DOHH2 (cell line): ENCODE measurements at regions not wholly inside any gene's neighbourhood (a gene's known extent, or its start where the extent isn't known, plus 50 kb on each side); places are given as distances from the start of the nearest gene placed in this dataset.

ENCODE experiments used
- H3F3A ChIP-seq: fragments of 200-600 bp; sonication (generic), shearing (Covaris generic); 2 replicates; pipeline ENCODE4 v1.6.0; 2016; ENCODE audit warnings: antibody characterized with exemption, mild to moderate bottlenecking; ENCODE audit not compliant: control insufficient read depth, insufficient read depth
- H3K27ac ChIP-seq: fragments of 200-600 bp; sonication (generic); 2 replicates; pipeline ENCODE4 v1.5.1; 2014; ENCODE audit warnings: low read depth, mild to moderate bottlenecking, low read length, moderate library complexity
- H3K27me3 ChIP-seq: fragments of 200-600 bp; sonication (generic); 2 replicates; pipeline ENCODE4 v1.6.1; 2014; ENCODE audit warnings: mild to moderate bottlenecking, low read length, mixed read lengths; ENCODE audit not compliant: control insufficient read depth
- H3K36me3 ChIP-seq: fragments of 200-600 bp; sonication (generic); 2 replicates; pipeline ENCODE4 v1.6.1; 2014; ENCODE audit warnings: mild to moderate bottlenecking, low read length, moderate library complexity, mixed read lengths; ENCODE audit not compliant: control insufficient read depth
- H3K4me1 ChIP-seq: fragments of 200-600 bp; sonication (generic); 2 replicates; pipeline ENCODE4 v1.6.1; 2014; ENCODE audit warnings: mild to moderate bottlenecking, low read length, mixed read lengths; ENCODE audit not compliant: control insufficient read depth
- H3K4me2 ChIP-seq: fragments of 200-600 bp; sonication (generic); 2 replicates; pipeline ENCODE4 v1.6.0; 2014; ENCODE audit warnings: mild to moderate bottlenecking, low read length, moderate library complexity
- H3K4me3 ChIP-seq: fragments of 200-600 bp; sonication (generic); 2 replicates; pipeline ENCODE4 v1.5.1; 2014; ENCODE audit warnings: mild to moderate bottlenecking, low read length, mixed read lengths
- H3K79me2 ChIP-seq: fragments of 200-600 bp; sonication (generic); 2 replicates; pipeline ENCODE4 v1.6.1; 2014; ENCODE audit warnings: mild to moderate bottlenecking, low read length, mixed read lengths; ENCODE audit not compliant: control insufficient read depth
- H3K9me2 ChIP-seq: fragments of 200-600 bp; sonication (generic); replicated peaks from 2 replicates; pipeline ENCODE4 v1.6.1; 2014; ENCODE audit warnings: mild to moderate bottlenecking, low read length, mixed read lengths; ENCODE audit not compliant: control insufficient read depth
- H3K9me3 ChIP-seq: fragments of 200-600 bp; sonication (generic); 2 replicates; pipeline ENCODE4 v1.6.1; 2014; ENCODE audit warnings: antibody characterized with exemption, low read length, mixed read lengths; ENCODE audit not compliant: control insufficient read depth, insufficient read depth
- H4K20me1 ChIP-seq: fragments of 200-600 bp; sonication (generic); 2 replicates; pipeline ENCODE4 v1.6.0; 2014; ENCODE audit warnings: low read depth, mild to moderate bottlenecking, antibody characterized with exemption, low read length, moderate library complexity; ENCODE audit not compliant: control insufficient read depth, insufficient read depth
- CTCF ChIP-seq: fragments of 200-600 bp; sonication (generic); IDR thresholded peaks from one replicate; pipeline ENCODE4 v1.5.1; 2014; ENCODE audit warnings: antibody characterized with exemption, mild to moderate bottlenecking, low read depth, low read length; ENCODE audit not compliant: poor library complexity, severe bottlenecking
- EZH2phosphoT487 ChIP-seq: fragments of 200-600 bp; sonication (generic); IDR thresholded peaks from 2 replicates; pipeline ENCODE4 v1.6.1; 2017; ENCODE audit warnings: borderline replicate concordance, mild to moderate bottlenecking, antibody characterized with exemption, low read length, moderate library complexity, mixed read lengths

- H3K27me3 ChIP-seq = no peaks in the 10 kb centered on the region
- TF ChIP-seq EZH2phosphoT487 = no peak
- no peak for TF ChIP-seq CTCF
- H3K4me1 ChIP-seq = peaks cover 23% of the 10 kb centered on the region
These were observed 206.5 kb upstream of the PDGFD start for GRCh38 chr11:104370478-104370877.

GRCh38 chr11:104369761-104370160 is 205.8 kb upstream of the PDGFD start:
- H3K4me1 ChIP-seq = peaks cover 23% of the 10 kb centered on the region
- H3K4me2 ChIP-seq = no peak overlapping the region
- no peak for TF ChIP-seq CTCF
- TF ChIP-seq EZH2phosphoT487 = no peak

More at GRCh38 chr11:104370478-104370877, 206.5 kb upstream of the PDGFD start:
- H3K36me3 ChIP-seq = no peaks in the 10 kb centered on the region
- H3K79me2 ChIP-seq = no peaks in the 10 kb centered on the region
- peaks cover 3% of the 10 kb centered on the region; the same call in 1 of the 2 replicates for H3K9me3 ChIP-seq
- no peaks in the 10 kb centered on the region for H3F3A ChIP-seq
- H3K4me2 ChIP-seq = no peak overlapping the region
- no peaks in the 10 kb centered on the region for H4K20me1 ChIP-seq
- H3K9me2 ChIP-seq = no peaks in the 10 kb centered on the region
- no peak overlapping the region for H3K27ac ChIP-seq
- H3K4me3 ChIP-seq = no peak overlapping the region

GRCh38 chr11:104366321-104366734 is 202.4 kb upstream of the PDGFD start:
- Histone ChIP-seq H3F3A (no peaks in the 10 kb centered on the region), H3K9me2 (no peaks in the 10 kb centered on the region), H3K27me3 (no peaks in the 10 kb centered on the region), H3K9me3 (peaks cover 3% of the 10 kb centered on the region; the same call in 1 of the 2 replicates), H3K4me1 (peaks cover 23% of the 10 kb centered on the region), H4K20me1 (no peaks in the 10 kb centered on the region), H3K36me3 (no peaks in the 10 kb centered on the region), H3K27ac (no peak overlapping the region), H3K4me2 (no peak overlapping the region), H3K79me2 (no peaks in the 10 kb centered on the region), H3K4me3 (no peak overlapping the region)
- no peak for TF ChIP-seq CTCF
- TF ChIP-seq EZH2phosphoT487 = no peak

More at GRCh38 chr11:104369761-104370160, 205.8 kb upstream of the PDGFD start:
- no peak overlapping the region for H3K27ac ChIP-seq
- H3F3A ChIP-seq = no peaks in the 10 kb centered on the region
- peaks cover 3% of the 10 kb centered on the region; the same call in 1 of the 2 replicates for H3K9me3 ChIP-seq
- no peaks in the 10 kb centered on the region for H4K20me1 ChIP-seq
- no peaks in the 10 kb centered on the region for H3K36me3 ChIP-seq
- no peaks in the 10 kb centered on the region for H3K79me2 ChIP-seq
- H3K27me3 ChIP-seq = no peaks in the 10 kb centered on the region
- H3K4me3 ChIP-seq = no peak overlapping the region
- H3K9me2 ChIP-seq = no peaks in the 10 kb centered on the region

GRCh38 chr11:104365676-104366075 is 201.7 kb upstream of the PDGFD start:
- H3K79me2 ChIP-seq = no peaks in the 10 kb centered on the region
- H3K27ac ChIP-seq = no peak overlapping the region
- no peaks in the 10 kb centered on the region for H3K36me3 ChIP-seq
- no peak overlapping the region for H3K4me3 ChIP-seq
- H3K4me1 ChIP-seq = peaks cover 20% of the 10 kb centered on the region
- no peaks in the 10 kb centered on the region for H3F3A ChIP-seq
- no peak overlapping the region for H3K4me2 ChIP-seq
- H3K27me3 ChIP-seq = no peaks in the 10 kb centered on the region
- TF ChIP-seq CTCF (no peak), EZH2phosphoT487 (no peak)
- H3K9me2 ChIP-seq = no peaks in the 10 kb centered on the region
- no peaks in the 10 kb centered on the region for H4K20me1 ChIP-seq
- H3K9me3 ChIP-seq = peaks cover 3% of the 10 kb centered on the region; the same call in 1 of the 2 replicates
